CD4-positive, alpha-beta T cell treated with Interleukin-1 beta for 1 hour (primary cell): ENCODE measurements at regions not wholly inside any gene's neighbourhood (a gene's known extent, or its start where the extent isn't known, plus 50 kb on each side); places are given as distances from the start of the nearest gene placed in this dataset.

Experiments used
- DNase-seq, 2 donors: peaks; one replicate each; pipeline ENCODE4 v3.0.0-alpha.2; 2020 to 2022

GRCh38 chr15:77786181-77786890 is 153.6 kb upstream of the LINGO1 start:
- DNase-seq: no peak

GRCh38 chr15:77784361-77785292 is 151.9 kb upstream of the LINGO1 start:
- no peak for DNase-seq

DNA sequence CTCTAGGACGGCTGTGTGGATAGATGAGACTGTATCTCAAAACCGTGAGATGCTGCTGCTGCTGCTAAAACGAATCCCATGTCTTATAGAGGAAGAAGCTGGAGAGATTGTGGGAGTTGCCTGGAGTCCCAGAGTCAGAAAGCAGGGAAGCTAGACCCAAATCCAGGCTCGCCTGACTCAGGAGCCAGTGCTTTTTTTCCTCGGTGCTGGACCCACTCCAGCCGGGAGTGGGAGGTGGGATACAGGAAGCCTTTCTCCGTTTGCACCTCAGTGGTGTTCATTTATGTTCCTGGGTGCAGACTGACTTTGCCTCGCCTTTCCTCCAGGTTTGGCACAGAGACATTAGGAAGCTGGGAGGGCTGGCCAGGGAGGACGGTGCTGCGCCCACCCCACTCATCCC is 150.9 kb upstream of the LINGO1 start:
- no peak for DNase-seq

DNA sequence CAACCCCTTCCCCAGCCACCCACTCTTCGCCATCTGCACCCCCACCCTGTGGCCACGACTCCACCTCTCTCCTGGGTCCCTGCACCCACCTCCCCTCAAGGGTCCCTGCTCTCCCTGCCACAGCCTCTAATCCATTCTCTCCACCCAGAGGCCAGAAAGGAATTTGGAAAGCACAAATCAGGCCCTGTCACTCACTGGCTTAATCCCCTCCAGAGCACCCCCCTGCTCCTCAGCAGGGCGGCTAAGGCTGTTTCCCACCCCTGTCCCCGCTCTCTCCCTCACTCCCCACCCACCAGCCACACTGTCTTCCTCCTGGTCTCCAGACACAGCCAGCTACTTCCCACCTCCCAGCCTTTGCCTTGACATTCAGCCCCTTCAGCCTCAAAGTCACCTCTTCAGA is 150.0 kb upstream of the LINGO1 start:
- DNase-seq: no peak

GRCh38 chr15:77781946-77782240 is 149.2 kb upstream of the LINGO1 start:
- no peak for DNase-seq

- no peak for DNase-seq
Measured at GRCh38 chr15:77781151-77781945, 148.6 kb upstream of the LINGO1 start.

DNA sequence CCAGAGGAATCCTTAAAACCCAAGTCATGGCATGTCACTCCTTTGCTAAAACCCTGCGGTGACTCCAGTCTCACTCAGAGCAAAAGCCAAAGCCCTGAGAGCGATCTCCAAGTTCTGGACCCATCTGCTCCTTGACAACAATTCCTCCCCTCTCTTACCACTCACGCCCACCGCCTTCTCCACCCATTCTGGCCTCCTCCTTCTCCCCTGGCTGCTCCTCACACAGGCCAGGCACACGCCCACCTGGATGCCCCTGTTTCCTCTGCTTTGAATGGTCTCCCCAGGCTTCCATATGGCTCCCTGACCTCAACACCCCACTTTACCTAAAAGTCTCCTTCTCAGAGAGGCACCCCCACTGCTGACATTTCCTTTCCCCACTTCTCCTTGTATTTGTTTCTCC is 146.1 kb upstream of the LINGO1 start:
- DNase-seq: no peak

DNA sequence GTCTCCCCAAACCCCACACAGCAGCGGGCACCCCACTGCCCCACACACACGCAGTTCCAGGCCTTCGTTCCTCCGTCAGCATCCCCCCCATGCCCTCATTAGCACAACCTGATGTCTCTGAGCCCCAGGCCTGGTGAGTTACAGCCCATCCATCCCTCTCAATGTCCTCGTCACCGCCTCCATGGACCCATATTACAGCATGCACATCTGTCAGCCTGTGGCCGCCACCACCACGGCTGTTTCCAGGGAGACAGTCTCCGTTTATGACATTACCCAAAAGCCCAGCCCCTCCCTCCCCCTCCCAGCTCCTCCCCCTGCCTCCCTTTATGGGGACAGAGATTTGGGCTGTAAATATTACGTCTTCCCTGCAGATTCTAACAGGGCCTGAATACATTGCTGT is 143.1 kb upstream of the LINGO1 start:
- no peak for DNase-seq

DNA sequence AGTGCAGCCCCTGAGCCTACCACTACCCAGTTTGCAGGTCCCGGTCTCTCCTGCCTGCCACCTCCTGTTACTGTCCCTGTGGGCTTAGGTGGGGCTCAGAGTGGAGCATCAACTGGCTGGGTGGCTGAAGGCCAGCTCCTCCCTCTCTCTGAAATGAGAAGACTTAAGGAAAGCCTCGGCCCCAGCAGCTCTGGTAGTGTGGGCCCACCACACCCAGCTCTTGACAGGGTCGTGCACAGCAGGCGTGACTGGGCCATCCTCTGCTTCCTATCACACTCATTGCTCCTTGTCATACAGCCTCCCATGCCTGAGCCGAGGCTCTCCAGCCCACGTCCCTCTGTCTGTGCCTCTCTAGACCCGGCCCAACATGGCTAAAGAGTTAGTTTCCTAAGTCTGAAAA is 142.7 kb upstream of the LINGO1 start:
- no peak for DNase-seq

DNA sequence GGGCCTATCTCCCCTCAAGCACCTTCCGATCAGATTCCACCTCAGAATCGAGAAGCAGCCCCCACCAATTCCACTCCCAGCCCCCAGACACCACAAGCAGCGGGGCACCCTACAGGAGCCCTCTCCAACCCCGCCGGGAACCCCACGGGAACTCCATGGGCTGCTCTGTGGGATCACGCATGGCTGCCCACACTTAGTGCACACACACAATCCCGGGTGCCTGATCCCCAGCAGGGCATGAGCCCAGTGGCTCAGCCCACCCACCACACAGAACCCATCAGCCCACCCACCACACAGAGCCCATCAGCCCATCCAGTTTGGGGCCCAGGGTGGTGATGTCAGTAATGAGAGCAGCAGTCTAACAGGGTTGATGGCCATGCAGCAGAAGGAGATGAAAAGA is 141.6 kb upstream of the LINGO1 start:
- DNase-seq: no peak

DNA sequence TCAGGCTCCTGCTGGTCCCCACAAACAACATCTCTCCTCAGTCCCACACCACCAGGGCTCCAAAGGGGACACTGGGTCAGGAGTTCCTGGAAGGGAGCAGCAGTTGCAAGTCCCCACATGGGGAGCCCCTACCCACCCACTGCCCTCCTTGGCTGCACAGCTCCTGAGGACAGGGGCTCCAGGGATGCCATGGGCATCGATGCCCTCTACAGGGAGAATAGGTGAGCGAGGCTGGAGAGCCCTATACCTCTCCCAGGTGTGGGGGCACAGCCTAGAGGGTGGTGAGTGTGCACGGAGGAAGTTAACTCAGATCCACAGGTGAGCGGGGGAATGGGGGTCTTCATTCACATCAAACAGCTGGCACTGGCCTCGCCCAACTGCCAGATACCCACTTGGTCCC is 141.2 kb upstream of the LINGO1 start:
- DNase-seq: no peak

DNA sequence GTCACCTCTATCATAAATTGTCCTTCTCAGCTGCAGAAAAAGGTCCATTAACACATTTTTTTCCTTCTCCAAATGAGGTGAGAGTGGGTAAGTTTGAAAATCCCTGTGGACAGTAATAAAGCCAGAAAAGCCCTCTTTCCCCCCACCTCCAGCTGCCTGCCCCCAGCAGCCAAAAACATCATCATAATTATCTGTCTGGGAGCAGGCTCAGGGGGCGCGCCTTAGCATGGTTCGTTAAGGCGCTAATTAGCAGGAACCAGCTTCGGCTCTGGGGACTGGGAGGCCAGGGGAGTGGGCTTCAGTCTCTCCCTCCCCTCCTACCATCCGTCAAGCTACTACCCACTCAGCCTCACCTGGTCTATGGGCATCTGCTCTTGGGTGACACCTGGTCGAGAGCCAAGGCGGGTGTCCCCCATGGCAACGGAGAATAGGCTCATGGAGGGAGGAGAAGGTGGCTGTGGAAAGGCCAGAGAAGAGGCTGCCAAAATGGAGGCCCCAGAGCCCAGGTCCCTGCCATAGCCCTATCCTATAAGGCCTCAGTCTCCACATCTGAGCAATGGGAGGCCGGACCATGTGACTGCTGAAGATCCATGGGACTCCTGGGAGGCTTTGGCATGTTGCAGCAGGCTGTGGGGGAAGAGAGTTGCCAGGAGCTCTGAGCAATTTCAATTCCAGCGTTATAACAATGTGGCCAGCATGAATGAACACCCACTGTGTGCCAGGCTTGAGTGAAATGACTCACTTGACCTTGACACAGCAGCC is 140.1 kb upstream of the LINGO1 start:
- no peak for DNase-seq

DNA sequence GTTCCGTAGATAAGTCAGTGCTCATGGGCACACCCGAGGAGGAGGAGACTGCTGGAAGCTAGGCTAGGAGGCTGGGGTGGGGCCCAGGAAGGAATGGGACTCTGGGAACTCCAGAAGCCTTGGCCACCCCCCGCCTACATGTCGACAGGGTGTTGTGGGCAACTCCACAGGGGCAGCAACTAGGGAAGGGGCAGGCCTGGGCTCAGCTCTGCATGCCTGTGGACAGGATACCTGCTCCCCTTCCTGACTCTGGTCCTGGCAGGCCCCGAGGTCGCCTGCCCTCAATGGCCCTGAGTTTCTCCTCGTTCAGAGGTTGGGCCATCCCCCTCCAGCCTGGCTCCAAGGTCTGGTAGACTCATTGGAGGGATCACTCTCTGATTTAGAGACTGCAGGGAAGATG is 138.9 kb upstream of the LINGO1 start:
- DNase-seq: no peak

DNA sequence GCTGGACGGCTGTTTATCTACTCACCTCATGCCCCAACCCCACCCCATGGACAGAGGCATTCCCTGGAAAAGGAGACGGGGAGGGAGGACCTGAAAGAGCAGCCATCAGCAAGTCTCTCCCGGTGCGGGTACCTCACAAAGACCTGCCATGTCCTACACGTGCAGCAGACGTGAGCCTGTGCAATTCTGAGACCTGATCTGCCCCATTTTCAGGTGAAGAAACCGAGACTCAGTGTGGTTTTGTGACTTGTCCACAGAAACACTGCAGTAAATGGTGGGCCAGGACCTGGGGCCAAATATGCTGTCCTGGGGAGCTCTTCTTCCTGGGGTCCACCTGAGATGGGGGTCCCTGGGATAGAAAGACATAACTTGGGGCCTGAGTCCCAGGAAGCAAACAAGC is 137.0 kb upstream of the LINGO1 start:
- DNase-seq: no peak

GRCh38 chr15:77768521-77769078 is 135.9 kb upstream of the LINGO1 start:
- DNase-seq: no peak

DNA sequence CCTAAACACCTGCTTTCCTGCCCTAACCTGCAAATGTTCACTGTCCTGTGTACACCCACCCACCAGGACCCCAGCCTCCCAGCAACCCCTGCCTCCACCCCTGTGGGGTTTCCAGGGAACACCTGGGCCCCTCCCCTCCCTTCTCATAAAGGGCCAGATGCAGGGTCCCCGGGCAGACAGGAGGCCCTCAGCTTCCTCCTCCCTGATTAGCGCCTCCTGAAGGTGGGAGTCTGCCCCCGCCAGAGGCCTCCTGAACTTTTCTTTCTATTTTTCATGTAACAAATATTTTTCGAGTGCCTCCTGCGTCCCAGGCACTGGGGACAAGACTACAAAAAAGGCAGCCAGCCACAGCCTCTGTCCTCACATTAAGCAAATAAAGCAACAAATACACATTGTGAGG is 135.4 kb upstream of the LINGO1 start:
- no peak for DNase-seq

DNA sequence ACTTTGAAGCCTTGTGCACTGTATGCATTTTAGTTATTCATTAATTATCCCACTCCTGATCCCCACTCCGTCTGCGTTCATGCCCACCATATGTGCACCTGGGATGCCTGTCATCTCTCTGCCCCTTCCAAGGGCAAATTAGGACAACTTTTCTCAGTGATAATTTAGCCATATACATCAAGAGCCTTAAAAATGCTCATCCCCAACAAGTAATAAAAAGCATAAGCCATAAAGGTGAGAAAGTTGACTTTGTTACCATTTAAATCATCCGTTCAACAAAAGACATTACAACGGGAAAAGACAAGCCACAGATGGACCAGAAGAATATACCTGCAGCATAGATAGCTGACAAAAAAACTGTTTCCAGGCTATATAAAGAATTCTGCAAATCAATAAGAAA is 131.4 kb upstream of the LINGO1 start:
- no peak for DNase-seq

DNA sequence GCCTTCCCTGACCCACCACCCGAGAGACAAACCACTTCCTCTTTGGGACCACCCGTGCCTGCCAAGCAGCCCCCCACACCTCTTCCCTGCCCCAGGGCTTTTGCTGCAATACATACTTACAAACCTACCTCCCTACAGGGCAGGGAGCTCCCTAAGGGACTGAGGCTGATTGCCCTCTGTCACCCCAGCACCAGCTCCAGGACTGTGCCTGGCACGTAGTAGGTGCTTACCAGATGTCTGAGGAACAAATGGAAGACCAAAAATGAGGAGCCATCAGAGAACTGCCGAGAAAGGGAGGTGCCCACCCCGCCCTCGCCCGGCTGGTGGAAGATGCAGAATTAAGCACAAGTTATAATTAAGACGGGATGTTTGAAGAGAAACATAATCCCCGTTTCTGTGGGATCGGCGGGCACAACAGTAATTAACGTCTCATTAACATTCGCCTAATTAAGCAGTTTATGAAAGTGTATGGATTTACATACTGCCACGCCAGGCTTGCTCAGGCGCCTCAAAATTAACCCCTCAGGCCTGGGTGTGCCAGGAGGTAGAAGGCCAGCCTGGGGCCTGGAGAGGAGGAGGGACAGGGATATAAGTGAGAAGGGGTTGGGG is 130.1 kb upstream of the LINGO1 start:
- no peak for DNase-seq

DNA sequence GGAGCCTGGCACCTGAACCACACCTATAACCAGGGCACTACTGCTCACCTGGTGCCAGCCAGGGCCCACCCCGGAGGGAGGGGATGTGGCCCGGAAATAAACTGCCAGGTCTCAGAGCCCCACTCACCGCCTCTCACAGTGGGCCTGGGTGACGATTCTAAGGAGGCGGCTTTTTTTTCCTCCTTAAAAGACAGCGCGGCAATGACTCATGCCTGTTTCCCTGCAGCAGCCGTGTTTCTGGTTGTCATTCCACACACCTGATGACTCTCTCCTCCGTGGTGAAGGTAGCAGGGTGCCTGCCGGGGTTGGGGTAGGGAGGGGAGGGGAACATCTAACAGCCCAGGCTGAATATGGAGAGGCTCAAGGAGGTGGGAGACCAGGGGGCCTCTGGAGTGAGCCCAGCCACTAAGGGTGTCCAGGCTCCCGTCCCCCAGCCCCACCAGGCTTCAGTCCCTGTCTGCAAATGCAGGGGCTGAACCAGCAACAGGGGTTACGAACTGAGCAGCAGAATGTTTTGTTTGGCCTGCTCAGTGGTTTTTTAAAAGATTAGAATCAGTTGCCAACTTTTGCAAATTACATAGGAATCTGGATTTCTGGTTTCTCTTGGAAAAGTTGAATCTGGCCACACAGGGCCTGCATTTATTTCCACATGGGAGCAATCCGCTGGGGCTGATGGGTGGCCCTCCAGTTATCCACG is 127.3 kb upstream of the LINGO1 start:
- no peak for DNase-seq

DNA sequence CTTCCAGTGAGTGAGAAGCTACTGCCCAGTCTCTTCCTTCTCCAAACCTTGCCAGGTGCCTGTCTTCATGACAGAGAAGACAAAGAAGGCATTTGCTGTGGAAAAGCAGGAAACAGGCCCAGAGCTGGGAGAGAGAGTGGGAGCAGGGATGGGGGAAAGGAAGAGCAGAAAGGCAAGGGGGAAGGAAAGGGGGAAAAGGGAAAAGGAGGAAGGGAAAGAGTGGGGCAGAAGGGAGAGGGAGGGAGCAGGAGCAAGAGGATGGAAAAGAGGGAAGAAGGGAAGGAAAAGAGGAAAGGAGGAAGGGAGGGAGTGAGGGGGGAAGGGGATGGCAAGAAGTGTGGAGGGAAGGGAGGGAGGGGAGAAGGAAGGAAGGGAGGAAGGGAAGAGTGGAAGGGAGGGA is 121.2 kb upstream of the LINGO1 start:
- DNase-seq: no peak

GRCh38 chr15:77753281-77753873 is 120.7 kb upstream of the LINGO1 start:
- no peak for DNase-seq
